Suprapubic skin (tissue), 4 donors: ENCODE measurements at regions not wholly inside any gene's neighbourhood (a gene's known extent, or its start where the extent isn't known, plus 50 kb on each side); places are given as distances from the start of the nearest gene placed in this dataset.

Source experiments
- CTCF ChIP-seq, 2 donors: fragments of 200-600 bp in 1 of 2; fragments of 450-650 bp in 1 of 2; sonication (generic) in 1 of 2; IDR thresholded peaks; one replicate each; pipeline ENCODE4 v1.5.1; 2016 to 2019; ENCODE audit warnings: antibody characterized with exemption in 2 of 2, mild to moderate bottlenecking in 1 of 2, moderate library complexity in 1 of 2
- POLR2A ChIP-seq, 2 donors: fragments of 450-650 bp; IDR thresholded peaks; one replicate each; pipeline ENCODE4 v1.6.1; 2017; ENCODE audit warnings: antibody characterized with exemption in 2 of 2, mild to moderate bottlenecking in 2 of 2, moderate library complexity in 2 of 2
- POLR2AphosphoS5 ChIP-seq, 3 donors: sonication (generic); formaldehyde crosslinking; IDR thresholded peaks; one replicate each; pipeline ENCODE4 v1.6.1; 2017; ENCODE audit warnings: antibody characterized with exemption in 3 of 3

GRCh38 chr5:164581889-164582288 lies 1076.5 kb downstream of the MAT2B start:
- TF ChIP-seq CTCF (IDR thresholded peaks at IDR 0.05) (no peak), POLR2AphosphoS5 (IDR thresholded peaks at IDR 0.05) (no peak), POLR2A (IDR thresholded peaks at IDR 0.05) (no peak)
